Ishikawa (cell line): ENCODE measurements at regions not wholly inside any gene's neighbourhood (a gene's known extent, or its start where the extent isn't known, plus 50 kb on each side); places are given as distances from the start of the nearest gene placed in this dataset.

Experiments used
- CEBPB ChIP-seq: IDR thresholded peaks from 2 replicates; pipeline ENCODE4 v1.6.1; 2012
- CREB1 ChIP-seq: IDR thresholded peaks from 2 replicates; pipeline ENCODE4 v1.6.1; 2012; ENCODE audit warnings: low read depth
- EGR1 ChIP-seq: IDR thresholded peaks from 2 replicates; pipeline ENCODE4 v1.6.1; 2012
- EP300 ChIP-seq: IDR thresholded peaks from 2 replicates; pipeline ENCODE4 v1.6.1; 2012; ENCODE audit warnings: borderline replicate concordance
- FOXM1 ChIP-seq: IDR thresholded peaks from 2 replicates; pipeline ENCODE4 v1.6.1; 2012; ENCODE audit warnings: low read depth, borderline replicate concordance
- NFIC ChIP-seq: IDR thresholded peaks from 2 replicates; pipeline ENCODE4 v1.6.1; 2012
- RAD21 ChIP-seq: IDR thresholded peaks from 2 replicates; pipeline ENCODE4 v1.6.1; 2012; ENCODE audit warnings: low read depth
- REST ChIP-seq: IDR thresholded peaks from 2 replicates; pipeline ENCODE4 v1.6.1; 2012; ENCODE audit warnings: low read depth, mild to moderate bottlenecking
- TAF1 ChIP-seq: IDR thresholded peaks from 2 replicates; pipeline ENCODE4 v1.6.1; 2012; ENCODE audit warnings: low read depth, mild to moderate bottlenecking
- TCF12 ChIP-seq: IDR thresholded peaks from 2 replicates; pipeline ENCODE4 v1.6.1; 2012; ENCODE audit warnings: low read depth
- TEAD4 ChIP-seq: IDR thresholded peaks from 2 replicates; pipeline ENCODE4 v1.6.1; 2012
- USF1 ChIP-seq: IDR thresholded peaks from 2 replicates; pipeline ENCODE4 v1.6.1; 2012
- YY1 ChIP-seq: IDR thresholded peaks from 2 replicates; pipeline ENCODE4 v1.6.1; 2012; ENCODE audit warnings: low read depth
- ZBTB7A ChIP-seq: IDR thresholded peaks from 2 replicates; pipeline ENCODE4 v1.6.1; 2012; ENCODE audit warnings: low read depth
- TF ChIP-seq, protein P1 (sequence below): IDR thresholded peaks from 2 replicates; pipeline ENCODE4 v1.6.1; 2012

DNA sequence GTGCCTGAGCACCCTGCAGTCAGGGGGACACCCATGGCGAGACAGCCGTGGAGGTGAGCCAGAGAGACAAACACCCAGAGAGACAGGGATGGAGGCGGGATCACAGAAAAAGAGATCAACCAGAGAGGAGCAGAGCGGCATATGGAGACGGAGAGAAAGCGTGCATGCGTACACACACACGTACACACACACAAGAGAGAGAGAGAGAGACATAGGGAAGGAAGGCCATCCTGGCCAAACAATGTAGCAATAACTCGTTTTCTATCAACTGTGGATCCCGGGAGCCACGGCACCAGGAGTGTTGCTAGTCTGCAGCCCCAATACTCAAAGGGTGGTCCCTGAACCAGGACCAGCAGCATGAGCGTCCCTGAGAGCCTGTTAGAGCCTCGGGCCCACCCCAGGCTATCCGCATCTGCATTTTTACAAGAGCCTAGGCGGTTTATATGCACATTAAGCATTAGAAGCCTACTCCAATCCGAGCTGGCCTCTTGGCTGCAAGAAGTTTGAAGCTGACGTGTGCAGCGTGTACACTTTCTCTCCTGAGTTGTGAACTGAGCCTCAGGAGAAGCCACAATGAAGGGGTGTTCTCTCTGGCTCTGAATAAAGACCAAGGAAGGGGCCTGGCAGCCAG is 50.1 kb upstream of the MYCN start:
- TF ChIP-seq TCF12: no peak
- no peak for TF ChIP-seq ZBTB7A
- TF ChIP-seq YY1: no peak
- TF ChIP-seq NFIC: no peak
- TF ChIP-seq EGR1: no peak
- no peak for TF ChIP-seq REST
- no peak for TF ChIP-seq CEBPB
- no peak for TF ChIP-seq CREB1
- no peak for TF ChIP-seq TAF1
- no peak for TF ChIP-seq EP300
- TF ChIP-seq TEAD4: no peak
- TF ChIP-seq RAD21: no peak
- no peak for TF ChIP-seq USF1
- no peak for TF ChIP-seq FOXM1
- TF ChIP-seq, protein P1, sequence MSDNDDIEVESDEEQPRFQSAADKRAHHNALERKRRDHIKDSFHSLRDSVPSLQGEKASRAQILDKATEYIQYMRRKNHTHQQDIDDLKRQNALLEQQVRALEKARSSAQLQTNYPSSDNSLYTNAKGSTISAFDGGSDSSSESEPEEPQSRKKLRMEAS: no peak
